Hematopoietic multipotent progenitor cell treated with erythropoietin and hydrocortisone succinate and interleukin-3 and kit ligand, for 4 days (in vitro differentiated cells): ENCODE measurements at regions not wholly inside any gene's neighbourhood (a gene's known extent, or its start where the extent isn't known, plus 50 kb on each side); places are given as distances from the start of the nearest gene placed in this dataset.
"Not testable (repeated sequence)": the region's sequence is repeated elsewhere in the genome, so short reads cannot be mapped to it uniquely, and the experiment has no call there.

Source experiments
- DNase-seq: peaks from one replicate; pipeline ENCODE4 v3.0.0-alpha.2; 2015

DNA sequence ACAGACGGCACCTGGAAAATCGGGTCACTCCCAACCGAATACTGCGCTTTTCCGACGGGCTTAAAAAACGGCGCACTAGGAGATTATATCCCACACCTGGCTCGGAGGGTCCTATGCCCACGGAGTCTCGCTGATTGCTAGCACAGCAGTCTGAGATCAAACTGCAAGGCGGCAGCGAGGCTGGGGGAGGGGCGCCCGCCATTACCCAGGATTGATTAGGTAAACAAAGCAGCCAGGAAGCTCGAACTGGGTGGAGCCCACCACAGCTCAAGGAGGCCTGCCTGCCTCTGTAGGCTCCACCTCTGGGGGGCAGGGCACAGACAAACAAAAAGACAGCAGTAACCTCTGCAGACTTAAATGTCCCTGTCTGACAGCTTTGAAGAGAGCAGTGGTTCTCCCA lies 64.5 kb downstream of the SLC30A10 start:
- DNase-seq: not testable (repeated sequence)

DNA sequence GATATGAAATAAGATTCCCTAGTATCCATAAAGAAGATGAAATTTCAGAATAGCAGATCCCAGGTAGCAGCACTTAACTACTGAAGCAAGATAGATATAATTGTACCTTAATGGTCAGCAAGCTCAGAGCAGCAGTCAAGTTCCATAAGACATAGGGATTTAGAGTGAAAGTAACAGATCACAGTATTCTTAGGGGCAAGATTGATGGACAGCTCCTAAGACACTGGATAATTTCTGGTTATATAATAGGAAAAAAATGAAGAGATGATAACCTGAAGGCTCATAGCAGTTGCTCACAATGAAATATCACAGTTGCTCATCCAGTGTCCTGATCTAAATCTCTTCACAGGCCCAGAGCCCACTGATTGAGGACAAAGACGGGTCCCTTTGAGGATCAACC lies 66.0 kb downstream of the SLC30A10 start:
- no peak for DNase-seq

DNA sequence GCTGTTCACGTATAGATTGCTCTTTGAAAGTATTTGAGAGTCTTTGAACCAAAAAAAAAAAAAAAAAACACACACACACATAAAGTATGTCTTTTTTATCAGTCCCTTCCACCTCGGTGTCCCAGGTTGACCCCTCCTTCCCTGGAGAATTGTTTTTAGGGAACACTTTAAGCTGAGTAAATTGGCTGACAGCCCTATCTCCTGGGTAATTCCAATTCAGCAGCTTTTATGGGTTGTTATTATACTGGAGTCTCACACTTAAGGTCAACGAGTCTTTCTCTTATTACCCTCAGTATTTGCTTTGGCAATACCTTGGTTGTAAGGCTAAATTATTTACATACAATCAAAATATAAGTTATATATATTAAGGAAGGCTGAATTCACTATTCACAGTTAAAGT lies 69.4 kb downstream of the SLC30A10 start:
- DNase-seq: no peak

DNA sequence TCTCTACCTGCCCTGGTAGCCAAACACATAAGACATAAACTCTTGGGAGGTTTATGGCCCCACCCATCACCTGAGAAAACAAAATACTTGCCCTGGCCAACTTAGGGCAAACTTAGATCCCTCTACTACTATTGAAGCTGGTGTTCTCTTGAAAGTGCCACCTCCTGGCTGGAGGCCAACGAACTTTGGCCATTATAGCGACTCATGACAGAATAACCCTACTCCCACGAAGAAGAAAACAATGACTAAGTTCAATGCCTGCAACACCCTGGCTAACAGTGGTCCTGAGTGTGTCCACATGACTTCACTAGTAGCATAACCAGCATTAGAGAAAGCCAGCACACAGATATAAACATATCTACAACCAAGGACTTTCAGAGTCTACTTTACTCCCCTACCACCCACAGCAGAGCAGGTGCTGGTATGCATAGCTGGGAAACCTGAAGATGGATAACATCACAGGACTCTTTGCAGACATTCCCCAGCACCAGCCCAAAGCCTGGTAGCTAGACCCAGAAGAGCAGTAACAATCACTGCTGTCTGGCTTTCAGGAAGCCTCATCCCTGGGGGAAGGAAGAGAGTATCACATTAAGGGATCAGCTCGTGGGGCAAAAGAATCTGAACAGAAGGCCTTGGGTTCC lies 81.0 kb downstream of the SLC30A10 start:
- no peak for DNase-seq

DNA sequence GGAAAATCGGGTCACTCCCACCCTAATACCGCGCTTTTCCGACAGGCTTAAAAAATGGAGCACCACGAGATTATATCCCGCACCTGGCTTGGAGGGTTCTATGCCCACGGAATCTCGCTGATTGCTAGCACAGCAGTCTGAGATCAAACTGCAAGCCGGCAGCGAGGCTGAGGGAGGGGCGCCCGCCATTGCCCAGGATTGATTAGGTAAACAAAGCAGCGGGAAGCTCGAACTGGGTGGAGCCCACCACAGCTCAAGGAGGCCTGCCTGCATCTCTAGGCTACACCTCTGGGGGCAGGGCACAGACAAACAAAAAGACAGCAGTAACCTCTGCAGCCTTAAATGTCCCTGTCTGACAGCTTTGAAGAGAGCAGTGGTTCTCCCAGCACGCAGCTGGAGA lies 88.8 kb downstream of the SLC30A10 start:
- not testable (repeated sequence) for DNase-seq

DNA sequence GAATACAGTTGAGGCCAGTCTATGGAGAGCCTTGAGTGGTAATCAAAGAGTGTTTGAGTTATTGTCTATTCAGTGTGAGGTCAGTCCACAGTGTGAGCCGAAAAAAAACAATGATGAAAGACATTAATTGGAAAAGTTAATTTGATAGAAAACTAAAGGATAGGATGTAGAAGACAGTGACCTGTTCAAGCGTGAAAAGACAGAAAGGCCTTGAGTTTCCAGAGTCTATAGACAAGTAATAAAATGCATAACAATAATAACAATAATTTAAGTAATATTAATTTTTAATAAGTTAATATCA lies 90.4 kb downstream of the SLC30A10 start:
- DNase-seq: no peak

DNA sequence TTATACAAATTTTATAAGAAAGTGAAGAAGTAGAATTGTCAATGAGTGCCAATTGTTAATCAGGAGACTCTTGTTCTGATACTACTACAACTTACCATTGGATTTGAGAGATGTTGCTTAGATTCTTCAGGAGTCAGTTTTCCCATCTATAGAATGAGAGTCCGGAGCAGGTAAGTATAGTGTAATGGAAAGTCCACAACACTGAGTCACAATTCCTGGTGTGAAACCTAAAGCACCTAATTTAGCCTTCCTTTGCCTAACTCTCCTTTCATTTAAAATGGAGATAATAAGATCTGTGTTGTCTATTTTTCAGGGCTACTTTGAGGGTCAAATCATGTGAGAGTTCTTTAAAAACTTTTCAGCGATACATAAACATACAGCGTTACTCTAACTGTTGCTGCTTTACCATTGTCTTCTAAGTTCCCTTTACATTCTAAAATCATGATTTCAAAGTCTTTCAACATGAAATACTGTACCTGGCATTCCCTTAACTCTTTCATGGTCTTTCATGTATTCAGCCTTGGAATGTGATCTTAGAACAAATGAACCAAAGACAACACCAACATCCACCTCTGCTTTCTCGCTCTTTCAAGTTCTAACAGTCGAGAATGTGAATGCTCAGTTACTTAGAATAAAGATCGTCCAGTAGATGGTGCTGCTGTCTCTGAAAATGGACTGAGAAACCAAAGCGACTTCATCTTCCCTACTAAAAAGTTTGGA lies 90.9 kb downstream of the SLC30A10 start:
- DNase-seq: peak; percentile 76

DNA sequence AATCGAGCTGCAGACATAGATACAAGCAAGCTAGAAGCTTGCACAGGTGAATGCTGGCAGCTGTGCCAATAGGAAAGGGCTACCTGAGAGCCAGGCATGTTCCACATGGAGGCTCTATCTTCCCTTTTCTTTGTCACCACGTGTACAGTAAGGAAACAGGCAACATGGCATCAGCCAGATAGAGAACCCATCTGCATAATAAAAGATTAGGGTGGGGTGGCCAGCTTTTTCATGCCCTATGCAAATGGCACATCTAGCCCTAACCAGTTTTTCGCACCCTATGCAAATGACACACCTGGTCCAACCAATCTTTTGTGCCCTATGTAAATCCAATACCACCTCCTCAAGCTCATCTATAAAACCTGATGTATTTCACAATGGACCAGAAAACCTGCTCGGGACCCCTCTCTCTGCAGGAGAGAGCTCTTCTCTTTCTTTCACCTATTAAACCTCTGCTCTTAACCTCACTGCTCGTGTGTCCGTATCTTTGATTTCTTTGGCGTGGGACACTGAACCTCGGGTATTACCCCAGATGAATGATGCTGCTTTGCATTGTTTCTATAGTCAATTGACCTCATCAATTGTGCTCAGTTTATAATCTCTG lies 93.9 kb downstream of the SLC30A10 start:
- no peak for DNase-seq

DNA sequence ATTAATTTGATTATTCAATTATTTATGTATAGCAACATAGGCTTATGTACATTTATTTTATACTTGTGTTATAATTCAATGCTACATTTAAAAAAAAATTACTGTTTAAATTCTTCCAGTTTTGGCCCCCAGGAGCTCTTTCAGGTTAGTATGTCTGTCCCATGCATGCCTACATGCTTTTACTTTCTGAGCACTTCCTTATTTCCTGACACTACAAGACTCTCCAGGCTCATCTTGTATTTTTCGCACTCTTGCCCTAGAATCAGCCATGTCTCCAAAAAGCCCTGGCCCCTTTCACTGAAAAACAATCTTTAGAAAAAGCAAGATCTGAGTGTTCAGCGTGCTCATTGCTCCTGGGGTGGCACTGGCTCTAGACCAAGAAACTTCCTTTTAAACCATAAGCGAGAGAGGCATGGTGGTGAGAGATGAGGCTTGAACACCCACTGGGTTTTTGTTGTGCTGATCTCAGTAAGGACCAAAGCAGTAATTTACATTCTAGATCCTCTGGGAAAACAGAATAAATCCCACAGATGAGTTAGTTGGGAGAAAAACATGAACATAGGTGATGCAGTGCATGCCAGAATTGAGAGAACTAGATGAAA lies 95.0 kb downstream of the SLC30A10 start:
- no peak for DNase-seq

DNA sequence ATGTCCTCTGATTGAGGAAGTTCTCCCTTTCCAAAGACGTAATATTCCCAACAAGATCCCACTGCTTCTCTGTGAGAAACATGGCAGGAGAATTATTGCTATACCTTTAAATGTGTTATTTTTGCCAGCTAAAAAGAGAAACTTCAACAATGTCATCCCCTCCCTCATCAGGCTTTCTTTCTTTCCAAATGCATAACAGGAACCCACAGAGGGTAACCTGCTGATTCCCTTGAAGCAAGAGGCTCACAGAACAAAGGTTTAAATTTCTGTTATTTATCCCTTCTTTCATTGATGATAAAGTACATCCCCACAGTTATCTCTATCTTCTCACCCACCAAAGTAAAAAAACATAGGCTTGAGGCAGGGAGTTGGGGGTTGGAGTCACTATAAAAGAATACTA lies 102.1 kb downstream of the SLC30A10 start:
- no peak for DNase-seq

DNA sequence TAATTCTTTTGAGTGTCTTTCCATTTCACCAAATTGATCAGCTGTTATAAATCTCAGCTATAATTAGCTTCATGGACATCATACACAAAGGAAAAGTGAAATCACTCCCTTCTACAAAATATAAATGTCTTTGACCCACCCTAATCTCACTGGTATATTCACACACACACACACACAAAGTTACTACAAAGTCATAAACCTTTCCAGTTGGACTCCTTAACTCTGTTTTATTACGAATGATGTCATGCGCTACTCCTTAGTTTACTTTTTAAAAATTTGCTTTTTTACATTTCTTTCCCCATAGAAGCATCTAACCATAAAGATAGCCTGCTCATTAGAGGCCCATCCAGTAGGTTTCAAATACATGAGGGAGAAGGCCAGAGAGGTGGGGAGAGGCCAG lies 103.0 kb downstream of the SLC30A10 start:
- DNase-seq: no peak

DNA sequence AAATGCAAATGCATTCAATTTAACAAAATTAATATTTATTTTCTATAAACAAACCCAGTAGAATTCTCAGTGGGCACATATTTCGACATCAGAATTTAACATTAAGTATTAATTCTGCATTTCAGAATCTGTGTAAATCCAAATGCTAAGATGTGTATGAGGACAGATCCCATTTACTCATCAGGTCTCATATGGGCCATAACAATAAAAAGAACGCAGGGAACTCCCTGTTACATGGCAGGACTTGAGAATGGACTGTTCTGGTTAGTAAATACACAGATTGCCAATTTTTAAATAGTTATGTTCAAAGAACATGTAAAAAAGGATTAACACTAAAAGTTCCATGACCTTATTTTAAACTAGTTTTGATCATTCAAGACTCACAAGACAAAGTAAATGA lies 104.0 kb downstream of the SLC30A10 start:
- no peak for DNase-seq

DNA sequence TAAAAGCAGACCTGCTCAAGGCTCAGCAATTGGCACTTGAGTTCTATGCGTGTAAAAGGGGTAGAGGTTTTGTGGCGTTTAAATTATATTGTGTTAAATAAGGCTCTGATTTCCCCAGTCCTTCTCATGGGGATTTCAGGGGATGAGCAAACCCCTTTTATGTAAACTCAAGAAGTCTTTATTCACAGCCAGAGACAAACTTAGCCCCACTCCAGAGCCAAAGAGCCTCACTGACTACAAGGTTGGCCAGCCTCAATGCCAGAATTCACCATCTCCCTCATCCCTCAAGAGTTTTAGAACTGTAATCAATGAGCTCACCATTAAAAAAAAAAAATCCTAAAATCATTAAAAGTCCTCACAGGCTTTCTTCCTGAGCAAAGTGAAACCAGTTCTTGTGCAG lies 107.8 kb downstream of the SLC30A10 start:
- no peak for DNase-seq

DNA sequence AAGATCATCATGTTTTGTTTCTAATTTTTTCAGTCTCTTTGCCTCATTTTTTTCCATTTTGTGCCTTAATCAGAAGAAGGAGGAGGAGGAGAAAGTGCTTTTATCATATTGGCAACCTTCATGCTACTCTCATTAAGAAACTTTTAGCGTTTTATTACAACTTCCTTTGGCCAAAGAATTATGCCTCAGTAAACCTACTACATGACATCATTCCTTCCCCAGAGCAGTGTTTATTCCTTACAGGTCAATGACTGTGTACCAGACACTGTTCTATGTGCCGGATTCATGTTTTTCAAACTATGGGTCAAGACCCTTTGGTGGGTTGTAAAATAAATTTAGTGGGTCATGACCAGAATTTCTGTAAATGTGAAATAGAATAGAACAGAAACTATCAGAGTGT lies 110.4 kb downstream of the SLC30A10 start:
- DNase-seq: no peak

DNA sequence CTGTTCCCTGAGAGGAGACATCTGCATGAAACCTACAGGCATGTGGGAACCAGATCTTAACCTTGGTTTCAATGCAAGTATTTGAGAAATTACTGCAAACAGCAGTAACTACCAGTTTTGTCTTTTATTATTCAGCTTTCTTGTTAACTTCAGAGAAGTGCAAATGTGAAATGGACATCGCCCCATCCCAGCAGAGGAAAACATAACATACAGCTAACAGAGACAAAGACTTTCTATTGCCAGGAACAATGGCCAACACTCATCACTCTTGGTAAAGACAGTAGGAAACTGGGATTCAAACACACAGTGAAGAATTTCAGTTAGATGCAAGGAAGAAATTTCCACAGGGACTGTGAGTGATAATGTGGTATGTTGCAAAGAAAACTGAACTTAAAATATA lies 115.1 kb downstream of the SLC30A10 start:
- DNase-seq: no peak

DNA sequence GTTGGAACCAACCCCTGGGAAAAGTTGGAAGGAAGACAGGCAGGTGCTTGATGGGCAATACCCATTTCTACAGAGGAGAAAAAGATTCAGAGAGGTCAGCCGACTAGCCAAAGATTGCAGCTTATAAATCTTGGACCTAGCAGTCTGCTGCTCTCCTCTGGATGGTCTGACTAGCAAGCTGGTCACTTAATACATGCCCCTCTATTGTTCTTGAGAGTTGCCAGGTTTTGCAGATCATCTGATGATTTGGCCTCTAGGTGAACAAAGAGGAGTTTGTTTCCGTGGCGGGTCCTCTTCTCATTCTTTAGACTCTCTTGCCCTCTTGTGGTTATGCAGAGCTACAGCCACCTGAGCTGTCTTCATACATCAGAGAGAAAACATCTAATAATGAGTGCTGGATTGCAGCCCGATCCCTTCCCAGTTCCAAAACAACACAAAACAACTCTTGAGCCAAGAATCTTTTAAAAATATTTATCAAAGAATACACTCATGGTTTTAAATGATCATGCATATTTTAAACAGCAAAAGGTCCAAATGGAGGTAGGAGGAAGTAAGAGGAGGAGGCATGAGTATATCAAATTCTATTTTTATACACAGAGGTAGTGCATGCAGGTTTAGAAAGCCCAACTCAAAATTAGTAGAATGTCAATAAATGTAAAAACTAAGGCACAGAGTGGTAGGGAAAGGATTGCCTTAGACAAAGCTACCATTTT lies 115.7 kb downstream of the SLC30A10 start:
- DNase-seq: peak; percentile 74

DNA sequence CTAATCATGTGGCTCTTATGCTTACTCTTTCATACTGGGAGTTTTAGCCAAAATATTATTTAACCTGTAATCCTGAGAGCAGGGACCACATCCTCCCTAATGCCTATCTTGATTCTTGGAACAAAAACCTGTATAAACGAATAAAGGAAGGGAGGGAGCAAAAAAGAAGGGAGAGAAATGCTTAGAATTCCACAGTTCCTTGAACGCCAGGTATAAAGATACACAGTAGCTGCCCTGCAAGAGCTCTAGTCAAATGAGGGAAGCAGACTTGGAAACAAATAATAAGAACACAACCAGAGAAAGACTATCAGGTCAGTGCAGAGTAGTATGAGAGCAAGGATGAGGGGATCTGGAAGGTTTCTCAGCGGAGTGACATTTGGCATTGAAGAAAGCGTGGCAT lies 116.3 kb downstream of the SLC30A10 start:
- DNase-seq: no peak

DNA sequence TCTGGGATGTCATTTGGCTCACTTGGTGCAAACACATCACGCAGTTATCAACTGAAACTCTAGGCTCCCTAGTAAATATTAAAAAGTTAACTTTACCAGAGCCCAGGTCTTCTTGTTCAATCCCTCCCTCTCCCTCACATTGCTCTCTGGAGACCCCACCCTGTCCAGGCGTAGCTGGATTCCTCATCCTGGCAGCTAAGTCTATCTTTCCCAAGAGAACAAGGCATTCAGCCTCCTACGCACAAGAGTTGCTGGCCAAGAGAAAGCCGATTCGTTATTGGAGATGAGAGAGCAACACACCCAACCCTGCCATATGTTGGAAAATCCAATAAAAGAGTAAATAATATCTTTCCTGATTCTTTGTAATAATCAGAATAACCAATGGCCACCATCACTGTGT lies 117.9 kb downstream of the SLC30A10 start:
- no peak for DNase-seq

DNA sequence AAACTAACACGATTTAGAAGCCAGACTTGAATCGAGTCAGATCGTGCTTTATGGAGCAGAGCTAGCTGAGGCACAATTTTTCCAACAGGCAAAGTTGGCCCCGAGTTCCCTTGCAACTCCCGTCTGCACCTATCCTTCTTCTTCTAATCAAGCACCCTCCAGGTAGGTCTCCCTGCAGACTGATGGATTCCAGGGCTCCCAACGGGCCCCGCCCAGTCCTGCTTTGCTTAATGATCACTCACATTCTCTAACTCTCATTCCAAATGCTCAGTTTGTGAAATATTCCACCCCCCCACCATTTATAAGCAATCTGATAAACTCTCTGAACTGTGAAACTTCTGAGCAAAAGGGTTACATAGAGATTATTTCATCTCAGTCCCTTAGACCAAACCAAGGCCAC lies 119.6 kb downstream of the SLC30A10 start:
- no peak for DNase-seq

DNA sequence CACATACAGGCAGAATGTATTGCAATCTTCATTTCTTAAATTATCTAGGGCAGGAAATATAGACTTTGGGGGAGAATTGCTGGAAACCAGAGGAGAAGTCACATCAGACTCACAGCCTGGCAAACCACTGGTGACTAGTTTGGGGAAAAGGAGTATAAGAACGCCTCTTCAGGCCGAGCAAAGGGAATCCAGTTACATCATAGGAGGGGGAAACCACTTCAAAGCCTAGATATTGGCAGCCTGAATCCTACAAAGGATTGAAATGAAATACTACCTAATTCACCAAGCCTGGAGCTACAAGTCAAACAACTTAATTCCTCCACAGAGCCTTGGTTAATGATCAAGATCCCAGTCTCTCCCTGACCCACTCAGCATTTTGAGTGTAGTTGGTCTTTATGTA lies 121.7 kb downstream of the SLC30A10 start:
- DNase-seq: no peak

DNA sequence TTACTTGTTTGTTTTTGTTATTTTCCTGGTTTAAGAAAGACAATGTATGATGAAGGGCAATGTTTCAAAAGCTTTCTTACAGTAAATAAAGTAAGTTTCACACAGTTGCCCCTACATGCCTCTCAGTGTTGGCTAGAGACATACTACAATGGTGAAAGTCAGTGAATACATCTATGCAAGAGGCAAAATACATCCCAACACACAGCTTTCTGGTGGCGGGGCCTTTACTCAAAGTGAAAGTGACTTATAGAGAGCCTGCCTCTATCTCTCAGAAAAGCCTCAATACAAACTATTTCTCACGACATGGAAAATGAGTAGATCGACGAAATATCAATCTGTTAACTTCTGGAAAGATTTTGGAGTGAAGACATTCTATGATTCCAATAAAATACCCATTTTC lies 122.3 kb downstream of the SLC30A10 start:
- no peak for DNase-seq

DNA sequence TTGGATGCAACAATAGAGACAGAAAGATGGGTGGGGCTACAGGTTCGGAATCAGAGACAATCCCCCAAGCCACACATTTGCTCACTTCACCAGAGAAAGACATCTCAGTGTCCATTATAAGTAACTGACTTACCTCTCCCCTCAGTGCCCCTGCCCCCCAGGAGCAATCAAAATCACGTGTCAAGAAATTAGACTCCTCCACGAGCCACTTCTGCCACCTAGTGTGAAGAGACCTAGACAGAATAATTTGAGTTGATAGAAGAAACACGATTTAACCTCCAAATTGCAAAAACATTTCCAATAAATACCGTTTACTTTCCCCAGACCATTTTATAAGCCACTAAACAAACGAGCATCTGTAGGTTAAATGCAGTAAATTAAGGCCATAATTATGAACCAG lies 123.2 kb downstream of the SLC30A10 start:
- no peak for DNase-seq

DNA sequence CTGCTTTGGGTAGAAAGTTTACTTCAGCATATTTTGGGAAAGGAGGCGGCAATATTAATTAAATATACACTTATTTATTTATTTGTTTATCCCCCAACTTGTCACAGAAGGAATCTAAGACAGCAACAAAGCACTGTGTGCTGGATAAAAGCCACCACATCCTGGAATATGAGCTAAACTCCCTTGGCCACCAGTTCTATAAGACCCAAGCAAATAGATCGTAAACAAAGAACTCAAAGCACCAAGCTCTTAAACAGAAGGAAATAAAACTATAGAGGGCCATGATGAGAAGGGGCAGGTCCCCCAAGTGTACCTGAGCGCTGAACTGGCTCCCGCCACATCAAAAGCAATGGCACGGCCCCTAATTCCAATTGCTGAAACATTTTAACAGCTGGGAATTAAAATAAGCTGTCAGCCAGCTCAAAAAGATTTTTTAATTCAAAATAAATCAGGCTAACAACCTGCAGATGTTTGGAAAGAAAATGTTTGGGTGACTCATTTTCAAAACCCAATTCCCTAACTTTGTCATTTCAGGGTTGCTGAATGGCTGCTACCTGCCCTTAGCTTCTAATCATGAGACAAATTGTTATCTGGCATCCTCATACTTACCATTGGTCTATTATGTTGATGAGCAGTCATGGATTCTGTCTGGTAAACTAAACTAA lies 127.1 kb downstream of the SLC30A10 start:
- no peak for DNase-seq
